ENCODE measurements at regions not wholly inside any gene's neighbourhood (a gene's known extent, or its start where the extent isn't known, plus 50 kb on each side); places are given as distances from the start of the nearest gene placed in this dataset.

GRCh38 chrY:21073641-21074260 lies 317.8 kb downstream of the RPS4Y2 start:
- TF ChIP-seq CTCF (IDR thresholded peaks at IDR 0.05) (no peak), POLR2A (IDR thresholded peaks at IDR 0.05) (no peak), POLR2AphosphoS5 (IDR thresholded peaks at IDR 0.05) (no peak)

All from prostate gland (tissue), 2 donors.